ENCODE measurements at regions not wholly inside any gene's neighbourhood (a gene's known extent, or its start where the extent isn't known, plus 50 kb on each side); places are given as distances from the start of the nearest gene placed in this dataset.

- TF ChIP-seq EZH2 (IDR thresholded peaks at IDR 0.05; ENCODE audit: insufficient read depth, low read length) (no peak), CTCF (IDR thresholded peaks at IDR 0.05; ENCODE audit: insufficient read depth, low read depth, low read length) (no peak)
Measured at GRCh38 chr5:5025098-5025773, 114.9 kb upstream of the ADAMTS16 start.
